Superior temporal gyrus (tissue), 1 donor: ENCODE measurements at regions not wholly inside any gene's neighbourhood (a gene's known extent, or its start where the extent isn't known, plus 50 kb on each side); places are given as distances from the start of the nearest gene placed in this dataset.

Source experiments
- DNase-seq: peaks from one replicate; pipeline ENCODE4 v3.0.0-alpha.2; 2016; ENCODE audit errors: extremely low spot score

DNA sequence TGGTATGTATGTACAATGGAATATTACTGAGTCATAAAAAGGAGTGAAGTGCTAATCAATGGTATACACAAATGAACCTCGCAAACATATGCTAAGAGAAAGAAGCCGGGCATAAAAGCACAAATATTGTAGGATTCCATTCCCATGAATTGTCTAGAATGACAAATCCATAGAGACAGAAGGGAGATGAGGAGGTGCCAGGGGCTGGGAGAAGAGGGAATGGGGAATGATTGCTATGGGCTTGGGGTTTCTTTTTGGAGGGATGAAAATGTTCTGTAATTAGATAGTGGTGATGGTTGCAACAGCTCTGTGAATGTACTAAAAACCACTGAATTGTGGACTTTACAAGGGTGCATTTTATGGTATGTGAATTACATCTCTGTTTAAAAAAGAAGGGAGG is 73.5 kb downstream of the GLI2 start:
- DNase-seq, result no peak

DNA sequence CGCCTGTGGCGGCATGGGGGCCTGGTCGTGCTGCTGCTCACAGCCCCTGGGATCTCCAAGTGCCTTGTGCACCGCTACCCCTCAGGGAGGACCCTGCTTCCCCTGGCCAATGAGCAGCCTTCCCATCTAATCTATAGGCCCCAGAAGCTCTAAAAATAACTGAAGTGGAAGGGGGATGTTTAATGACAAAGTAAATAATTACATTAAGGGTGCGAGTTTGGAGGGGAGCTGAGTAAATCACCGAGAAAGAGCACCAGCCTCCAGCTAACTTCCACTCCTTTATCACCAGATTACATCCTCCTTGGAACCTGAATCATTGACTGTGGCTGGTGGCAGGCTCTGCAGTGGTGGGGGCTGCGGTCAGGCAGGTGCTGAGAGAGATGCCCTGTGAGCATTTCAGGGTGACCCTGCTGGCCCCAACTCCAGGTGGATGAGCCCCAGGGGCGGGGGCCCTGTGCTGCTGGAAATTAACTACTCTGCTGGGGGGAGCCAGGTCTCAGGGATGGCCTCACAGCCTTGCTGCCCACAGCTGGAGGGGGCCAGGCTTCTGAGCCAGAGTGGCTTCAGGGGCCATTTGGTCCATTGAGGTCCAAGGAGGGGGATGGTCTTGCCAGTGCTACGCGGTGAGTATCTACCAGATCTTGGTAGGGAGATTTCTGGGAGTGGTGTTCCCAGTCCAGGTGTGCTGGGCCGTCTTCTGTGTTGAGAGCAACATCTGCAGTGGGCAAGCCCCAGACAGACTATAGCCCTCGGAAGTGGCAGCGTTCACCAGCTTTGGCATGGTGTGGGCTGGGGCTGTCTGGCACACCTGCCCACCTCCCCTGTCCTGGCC is 74.2 kb downstream of the GLI2 start:
- DNase-seq, result no peak

DNA sequence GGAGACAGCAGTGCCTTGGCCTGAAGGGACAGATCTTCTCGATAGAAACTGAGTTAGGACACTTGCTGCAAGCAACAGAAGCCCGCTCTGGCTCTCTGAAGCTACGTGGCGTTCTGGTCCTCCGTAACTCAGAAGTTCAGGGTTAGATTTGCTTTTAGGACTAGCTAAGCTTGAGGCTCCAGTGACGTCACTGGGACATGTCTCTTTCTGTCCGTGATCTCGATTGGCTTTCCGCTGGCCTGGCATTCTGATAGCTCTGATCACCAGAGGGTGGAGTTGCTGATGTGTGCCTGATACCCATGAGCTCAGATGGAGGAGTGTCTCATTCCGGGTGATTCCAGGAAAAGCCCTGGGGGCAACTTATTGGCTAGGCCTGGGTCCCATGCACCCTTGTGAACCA is 75.0 kb downstream of the GLI2 start:
- DNase-seq, result no peak

GRCh38 chr2:120812866-120813265 is 77.2 kb downstream of the GLI2 start:
- no peak for DNase-seq

GRCh38 chr2:120814352-120814751 is 78.7 kb downstream of the GLI2 start:
- no peak for DNase-seq

GRCh38 chr2:120815292-120815691 is 79.6 kb downstream of the GLI2 start:
- no peak for DNase-seq

GRCh38 chr2:120817136-120817955 is 81.7 kb downstream of the GLI2 start:
- DNase-seq, result no peak

DNA sequence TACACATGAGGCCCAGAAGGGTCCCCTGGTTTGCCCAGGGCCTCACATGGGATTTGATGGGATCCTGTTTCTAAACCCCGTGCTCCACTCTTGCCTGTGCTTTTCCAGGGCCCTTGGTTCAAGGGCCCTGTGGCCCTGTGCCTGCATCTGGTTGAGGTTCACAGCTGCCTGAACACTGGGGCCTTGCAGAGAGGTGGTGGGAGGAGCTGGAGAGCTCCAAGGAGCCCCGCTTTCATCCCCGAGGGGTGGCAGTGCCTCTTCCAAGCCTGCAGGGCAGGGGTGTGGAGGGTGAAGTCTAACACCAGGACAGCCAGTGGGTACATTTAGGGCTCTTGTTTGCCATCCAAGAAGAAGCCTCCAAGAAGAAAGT is 82.3 kb downstream of the GLI2 start:
- DNase-seq, result no peak

DNA sequence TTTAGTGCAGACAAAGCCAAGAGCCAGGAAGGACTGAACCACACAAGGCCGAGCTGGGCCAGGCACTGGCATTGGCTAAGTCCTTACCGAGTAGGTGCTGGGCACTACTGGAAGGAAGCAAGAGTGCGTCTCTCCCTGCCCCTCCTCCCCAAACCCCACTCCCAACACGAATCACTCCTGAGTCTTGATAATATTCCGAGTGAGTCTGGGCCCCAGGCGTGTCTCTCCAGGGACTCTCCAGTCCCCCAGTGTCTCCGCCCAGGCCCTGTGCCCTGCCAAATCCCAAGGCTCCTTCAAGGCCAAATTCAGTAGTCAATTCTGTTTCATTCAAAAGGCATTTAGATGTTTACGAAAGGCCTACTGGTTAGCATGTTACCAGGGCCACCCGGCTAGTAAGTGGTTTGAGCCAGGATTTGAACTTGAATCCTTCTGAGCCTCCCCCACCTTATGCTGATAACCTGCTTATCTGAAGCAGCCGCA is 82.8 kb downstream of the GLI2 start:
- no peak for DNase-seq

DNA sequence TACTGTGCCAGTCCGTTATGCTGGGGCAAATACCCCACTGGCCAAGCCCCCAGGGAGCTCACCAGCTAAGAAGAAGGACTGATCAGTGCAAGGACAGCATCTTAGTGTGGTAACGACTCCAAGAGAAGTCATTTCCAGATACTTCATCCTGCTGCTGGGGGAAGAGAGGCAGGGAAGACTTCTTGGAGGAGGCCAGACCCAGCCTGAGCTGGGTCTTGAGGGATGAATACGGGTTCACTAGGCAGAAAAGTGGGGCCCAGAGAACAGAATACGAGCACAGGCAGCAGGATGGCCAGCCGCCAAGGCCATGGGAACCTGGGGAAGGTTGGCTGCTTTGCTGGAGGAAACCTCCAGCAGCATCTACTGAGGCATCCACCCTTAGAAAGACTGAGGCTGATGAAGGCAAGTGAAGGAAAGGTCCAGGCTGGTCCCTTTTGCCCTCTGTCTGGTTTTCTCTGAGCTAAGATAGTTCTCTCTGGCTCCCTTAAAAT is 84.1 kb downstream of the GLI2 start:
- DNase-seq, result no peak

DNA sequence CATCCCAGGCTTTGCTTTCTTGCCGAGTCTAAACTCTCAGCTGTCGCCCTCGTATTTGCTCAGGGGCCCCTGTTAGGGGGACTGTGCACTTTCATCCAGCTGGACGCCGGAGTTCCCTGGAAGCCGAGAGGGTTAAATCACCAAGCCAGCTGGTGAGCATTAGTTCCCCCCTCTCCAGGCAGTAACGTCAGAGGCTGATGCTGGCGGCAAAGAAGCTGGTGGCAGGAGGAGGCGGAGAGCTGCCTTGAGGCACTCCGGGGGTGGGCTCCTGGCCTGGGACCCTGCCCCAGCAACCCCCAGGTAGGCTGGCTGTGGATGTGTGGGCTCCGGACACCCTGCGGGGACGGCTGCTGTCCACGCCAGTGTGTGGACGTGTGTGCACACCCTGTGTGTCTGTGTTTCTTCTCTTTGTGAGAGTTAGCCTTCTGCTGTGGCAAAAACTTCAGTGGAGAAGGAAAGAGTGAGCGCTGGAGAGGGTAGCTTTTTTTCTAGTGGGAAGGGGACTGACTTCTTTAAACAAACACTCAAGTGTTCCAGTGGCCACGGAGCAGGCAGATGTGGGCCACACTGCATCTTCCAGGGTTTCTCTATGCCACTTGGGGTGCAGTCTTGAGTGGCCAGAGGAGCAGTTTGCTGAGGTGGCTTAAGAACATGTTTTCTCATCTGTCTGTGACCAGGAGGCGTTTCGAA is 84.7 kb downstream of the GLI2 start:
- no peak for DNase-seq

GRCh38 chr2:120820953-120821279 is 85.2 kb downstream of the GLI2 start:
- no peak for DNase-seq

GRCh38 chr2:120821446-120822160 is 85.9 kb downstream of the GLI2 start:
- no peak for DNase-seq

- no peak for DNase-seq
Measured at GRCh38 chr2:120822933-120823332, 87.3 kb downstream of the GLI2 start.

GRCh38 chr2:120823551-120823950 is 87.9 kb downstream of the GLI2 start:
- DNase-seq, result no peak

- DNase-seq, result no peak
Measured at GRCh38 chr2:120824246-120824645, 88.6 kb downstream of the GLI2 start.

GRCh38 chr2:120825370-120826259 is 89.9 kb downstream of the GLI2 start:
- peak; percentile 91 for DNase-seq

DNA sequence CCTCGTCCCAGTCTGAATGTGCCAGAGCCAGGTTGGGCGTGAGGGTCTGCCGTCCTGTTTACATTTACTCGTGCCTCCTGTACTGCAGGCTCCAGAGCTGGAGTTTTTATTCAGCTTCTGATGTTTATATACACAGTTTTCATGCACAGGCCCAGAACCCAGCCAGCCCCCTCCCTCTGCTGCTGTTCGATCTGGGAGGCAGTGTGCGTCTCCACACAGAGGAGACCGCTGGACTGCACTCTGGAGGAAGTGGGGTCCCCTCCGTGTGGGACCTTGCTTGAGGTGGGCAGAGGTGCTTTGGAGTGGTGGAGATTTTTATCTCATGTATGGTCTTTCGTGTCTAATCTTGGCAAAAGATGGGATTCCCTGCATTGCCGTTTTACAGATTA is 90.6 kb downstream of the GLI2 start:
- DNase-seq, result no peak

- DNase-seq, result no peak
Measured at GRCh38 chr2:120826716-120827410, 91.2 kb downstream of the GLI2 start.

DNA sequence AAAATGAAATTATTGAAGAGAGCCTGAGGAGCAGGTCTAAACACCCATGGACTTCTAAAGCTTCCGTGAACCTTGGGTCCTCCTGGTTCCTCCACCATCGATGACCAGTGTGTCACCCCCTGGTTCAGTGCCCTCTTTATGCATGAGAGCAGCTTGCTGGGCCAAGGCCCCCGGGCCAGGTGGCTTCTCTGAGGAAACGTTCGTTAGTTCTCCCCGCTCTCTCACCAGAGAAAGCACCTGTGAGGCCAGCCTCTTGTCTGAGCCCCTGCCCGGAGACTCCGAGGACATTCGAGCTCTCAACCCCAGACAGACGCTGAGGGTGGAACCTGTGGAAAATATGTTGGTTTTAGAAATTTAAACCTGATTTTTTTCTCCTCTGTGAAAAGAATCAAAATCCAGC is 92.4 kb downstream of the GLI2 start:
- no peak for DNase-seq
